Mucosa of descending colon (tissue), 3 donors: ENCODE measurements at regions not wholly inside any gene's neighbourhood (a gene's known extent, or its start where the extent isn't known, plus 50 kb on each side); places are given as distances from the start of the nearest gene placed in this dataset.

Experiments
- ATAC-seq: fragments of 200-7000 bp; cut with Tn5 transposase; one replicate; pipeline ENCODE4 v1.9.1; 2020; ENCODE audit warnings: mild to moderate bottlenecking, moderate library complexity
- DNase-seq, 3 donors: peaks; one replicate each; pipeline ENCODE4 v3.0.0-alpha.2; 2020
- H3K36me3 ChIP-seq: fragments of 200-600 bp; one replicate; pipeline ENCODE4 v1.8.0; 2021; ENCODE audit warnings: low read depth, mild to moderate bottlenecking
- H3K4me1 ChIP-seq: fragments of 200-600 bp; one replicate; pipeline ENCODE4 v1.8.0; 2021; ENCODE audit warnings: low read depth, mild to moderate bottlenecking
- H3K4me3 ChIP-seq: fragments of 200-600 bp; one replicate; pipeline ENCODE4 v1.8.0; 2021; ENCODE audit warnings: mild to moderate bottlenecking
- H3K9me3 ChIP-seq: fragments of 200-600 bp; one replicate; pipeline ENCODE4 v1.8.0; 2021; ENCODE audit warnings: mild to moderate bottlenecking
- intact Hi-C, 2 donors: fragments of 100-400 bp; cut with DNase I in 1 of 2; cut with micrococcal nuclease in 1 of 2; formaldehyde crosslinking; loops; one replicate each; pipeline versions ENCODE4 v1.11.0 to v1.11.1; 2022; cut with DNase I, micrococcal nuclease
- TF ChIP-seq, protein P1 (sequence below): fragments of 200-600 bp; IDR thresholded peaks from one replicate; pipeline ENCODE4 v1.8.0; 2022; ENCODE audit warnings: antibody characterized with exemption, mild to moderate bottlenecking
- donor health status: DM: no; HTN: no; CAD: no; lungs with moderate emphysema.
- donor health status: DM: no; HTN: no; CAD: no.
- donor health status: DM: no; HTN: yes; CAD: no.

DNA sequence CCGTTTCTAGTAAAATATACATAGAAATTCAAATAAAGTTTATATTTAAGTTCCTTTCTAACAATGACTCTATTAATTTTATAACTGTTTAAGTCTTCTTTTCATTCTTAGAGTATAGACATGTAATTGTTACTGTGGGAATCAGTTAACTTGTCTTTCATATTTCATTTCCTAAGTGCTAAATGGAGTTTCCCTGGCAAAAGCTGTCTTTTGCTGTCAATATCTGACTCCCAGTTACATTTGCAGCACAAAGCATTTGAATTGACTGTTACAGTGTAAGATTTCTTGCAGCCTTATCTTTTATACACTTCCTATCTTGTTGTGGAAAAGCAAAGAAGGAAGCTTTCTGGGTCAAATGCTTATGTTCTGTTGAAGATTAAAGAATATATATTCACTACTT, 1026.3 kb downstream of the CDH9 start:
- no peak for ATAC-seq
- no peak overlapping the region for H3K4me3 ChIP-seq
- intact Hi-C loops: no loop called here
- TF ChIP-seq, protein P1, sequence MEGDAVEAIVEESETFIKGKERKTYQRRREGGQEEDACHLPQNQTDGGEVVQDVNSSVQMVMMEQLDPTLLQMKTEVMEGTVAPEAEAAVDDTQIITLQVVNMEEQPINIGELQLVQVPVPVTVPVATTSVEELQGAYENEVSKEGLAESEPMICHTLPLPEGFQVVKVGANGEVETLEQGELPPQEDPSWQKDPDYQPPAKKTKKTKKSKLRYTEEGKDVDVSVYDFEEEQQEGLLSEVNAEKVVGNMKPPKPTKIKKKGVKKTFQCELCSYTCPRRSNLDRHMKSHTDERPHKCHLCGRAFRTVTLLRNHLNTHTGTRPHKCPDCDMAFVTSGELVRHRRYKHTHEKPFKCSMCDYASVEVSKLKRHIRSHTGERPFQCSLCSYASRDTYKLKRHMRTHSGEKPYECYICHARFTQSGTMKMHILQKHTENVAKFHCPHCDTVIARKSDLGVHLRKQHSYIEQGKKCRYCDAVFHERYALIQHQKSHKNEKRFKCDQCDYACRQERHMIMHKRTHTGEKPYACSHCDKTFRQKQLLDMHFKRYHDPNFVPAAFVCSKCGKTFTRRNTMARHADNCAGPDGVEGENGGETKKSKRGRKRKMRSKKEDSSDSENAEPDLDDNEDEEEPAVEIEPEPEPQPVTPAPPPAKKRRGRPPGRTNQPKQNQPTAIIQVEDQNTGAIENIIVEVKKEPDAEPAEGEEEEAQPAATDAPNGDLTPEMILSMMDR: no peak
- H3K4me1 ChIP-seq: no peaks in the 10 kb centered on the region
- peaks cover 42% of the 10 kb centered on the region for H3K9me3 ChIP-seq
- DNase-seq: no peak
- H3K36me3 ChIP-seq: no peaks in the 10 kb centered on the region

DNA sequence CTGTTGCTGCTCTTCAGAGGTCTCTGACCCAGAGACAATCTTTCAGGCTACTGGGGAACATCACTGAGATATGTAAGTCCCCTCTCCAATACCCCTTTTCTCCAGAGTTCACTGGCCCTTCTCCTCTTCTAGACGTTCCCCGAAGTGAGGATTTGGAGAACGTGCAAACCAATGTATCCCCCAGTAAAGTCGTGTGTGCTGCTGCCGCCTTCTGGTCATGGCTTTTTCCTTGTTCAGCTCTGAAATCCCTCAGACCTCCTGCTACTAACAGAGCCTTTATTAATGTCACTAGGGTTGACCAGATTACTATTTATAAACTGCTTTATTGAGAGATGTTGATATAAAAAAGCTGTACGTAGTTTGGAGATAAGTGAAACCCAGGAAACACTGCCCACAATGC, 1028.6 kb downstream of the CDH9 start:
- DNase-seq (no peak), ATAC-seq (no peak)
- no peaks in the 10 kb centered on the region for H3K36me3 ChIP-seq
- no peaks in the 10 kb centered on the region for H3K4me1 ChIP-seq
- intact Hi-C loops: no loop called here
- TF ChIP-seq, protein P1: no peak
- no peak overlapping the region for H3K4me3 ChIP-seq
- peaks cover 39% of the 10 kb centered on the region for H3K9me3 ChIP-seq

DNA sequence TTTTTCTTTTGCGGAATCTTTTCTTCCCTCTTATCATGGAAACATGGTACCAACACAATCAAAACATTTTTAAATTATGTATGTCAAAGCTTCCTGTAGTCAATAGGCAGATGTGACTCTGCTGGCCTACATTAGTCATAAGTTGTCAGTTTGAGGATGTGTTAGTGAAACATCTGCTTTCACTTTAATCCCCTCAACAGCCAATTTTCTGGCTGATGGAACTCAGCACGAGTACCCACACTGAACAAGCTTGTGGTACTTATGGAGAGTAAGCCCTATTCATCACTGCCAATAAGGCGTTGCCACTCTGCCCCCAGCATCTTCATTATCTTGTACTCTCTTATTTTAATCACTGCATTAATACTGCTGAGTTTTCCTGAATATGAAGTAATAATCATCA, 1034.4 kb downstream of the CDH9 start:
- Histone ChIP-seq H3K36me3 (no peaks in the 10 kb centered on the region), H3K4me3 (no peak overlapping the region), H3K9me3 (peaks cover 39% of the 10 kb centered on the region), H3K4me1 (no peaks in the 10 kb centered on the region)
- ATAC-seq (no peak), DNase-seq (no peak)
- intact Hi-C loops: no loop called here
- TF ChIP-seq, protein P1: no peak

DNA sequence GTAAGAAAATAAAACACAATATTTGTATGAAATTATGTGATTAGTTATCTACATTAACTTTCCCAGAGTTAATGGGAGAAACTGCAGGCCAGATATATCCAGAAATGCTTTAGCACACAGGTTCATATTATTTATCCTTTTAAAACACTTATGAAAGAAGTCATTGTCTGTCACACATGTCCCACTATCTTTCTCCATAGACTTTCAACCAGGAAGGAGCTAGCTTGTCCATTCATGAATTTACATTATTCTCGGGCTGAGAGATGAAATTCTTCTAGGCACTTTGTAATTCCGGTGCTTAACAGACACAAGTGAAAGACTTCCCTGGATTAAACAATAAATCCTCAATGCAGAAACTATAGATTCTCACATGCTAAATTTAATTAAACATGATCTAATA, 1043.2 kb downstream of the CDH9 start:
- TF ChIP-seq, protein P1: no peak
- intact Hi-C loops: no loop called here
- no peak for ATAC-seq

DNA sequence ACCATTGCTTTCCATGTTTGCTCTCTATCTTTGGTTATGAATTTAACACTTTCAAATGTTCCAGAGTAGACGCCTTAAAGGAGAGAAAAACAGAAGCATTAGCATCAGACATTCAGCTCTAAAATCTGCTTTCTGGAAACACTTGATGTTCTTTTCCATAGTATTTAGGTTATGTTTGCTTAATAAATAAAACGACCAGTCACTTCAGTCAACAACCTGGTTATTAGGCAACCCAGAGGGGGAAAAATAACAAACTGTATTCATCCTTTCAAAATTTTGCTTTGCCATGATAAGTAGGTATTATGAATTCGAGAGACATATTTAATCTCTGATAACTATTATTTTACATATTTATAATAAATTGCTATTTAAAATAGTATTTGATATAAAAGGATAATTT, 1044.7 kb downstream of the CDH9 start:
- Histone ChIP-seq H3K4me1 (no peaks in the 10 kb centered on the region), H3K36me3 (no peaks in the 10 kb centered on the region), H3K9me3 (peaks cover 60% of the 10 kb centered on the region), H3K4me3 (no peak overlapping the region)
- ATAC-seq (no peak), DNase-seq (no peak)
- intact Hi-C loops: no loop called here
- TF ChIP-seq, protein P1: no peak

More for the DNA sequence above, 1043.2 kb downstream of the CDH9 start:
- H3K4me1 ChIP-seq: no peaks in the 10 kb centered on the region
- H3K9me3 ChIP-seq: peaks cover 53% of the 10 kb centered on the region
- H3K36me3 ChIP-seq: no peaks in the 10 kb centered on the region
- DNase-seq: no peak
- H3K4me3 ChIP-seq: no peak overlapping the region

DNA sequence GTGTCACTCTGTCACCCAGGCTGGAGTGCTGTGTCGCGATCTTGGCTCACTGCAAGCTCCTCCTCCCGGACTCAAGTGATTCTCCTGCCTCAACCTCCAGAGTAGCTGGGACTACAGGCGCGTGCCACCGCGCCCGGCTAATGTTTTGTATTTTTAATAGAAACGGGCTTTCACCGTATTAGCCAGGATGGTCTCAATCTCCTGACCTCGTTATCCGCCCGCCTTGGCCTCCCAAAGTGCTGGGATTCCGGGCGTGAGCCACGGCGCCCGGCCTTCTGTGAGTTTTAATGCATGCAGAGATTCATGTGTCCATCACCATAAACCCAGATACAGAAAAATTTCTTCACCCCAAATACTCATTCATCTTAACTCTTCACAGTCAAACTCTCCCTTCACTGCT, 1046.7 kb downstream of the CDH9 start:
- Histone ChIP-seq H3K9me3 (peaks cover 58% of the 10 kb centered on the region), H3K4me1 (no peaks in the 10 kb centered on the region), H3K36me3 (no peaks in the 10 kb centered on the region), H3K4me3 (no peak overlapping the region)
- TF ChIP-seq, protein P1: no peak
- no peak for DNase-seq
- no peak for ATAC-seq
- intact Hi-C loops: no loop called here
